ENCODE measurements at regions not wholly inside any gene's neighbourhood (a gene's known extent, or its start where the extent isn't known, plus 50 kb on each side); places are given as distances from the start of the nearest gene placed in this dataset.

DNA sequence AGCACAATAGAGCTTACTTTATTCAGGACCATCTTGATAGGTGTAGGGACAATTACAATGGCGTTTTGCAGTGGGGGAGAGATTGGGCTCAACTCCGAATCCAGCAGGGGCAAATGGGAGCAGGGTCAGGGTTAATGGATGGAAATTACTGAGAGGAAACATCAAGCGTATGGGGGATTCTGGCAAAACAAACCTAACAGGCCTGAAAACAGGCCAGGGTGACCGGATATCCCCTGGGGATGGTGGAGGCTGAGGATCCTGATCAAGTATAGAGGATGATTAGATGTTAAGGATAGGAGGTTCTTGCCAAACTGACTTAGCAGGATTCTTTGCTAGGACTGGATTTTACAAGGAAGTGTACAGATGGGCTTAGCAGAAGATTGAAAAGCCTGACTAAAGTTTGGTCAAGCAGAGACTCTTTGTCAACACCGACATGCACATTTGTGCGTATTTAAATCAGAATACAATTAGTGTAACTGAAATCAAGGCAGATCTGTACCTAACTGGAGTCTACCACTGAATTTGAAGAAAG lies 54.5 kb upstream of the GPR45 start:
- TF ChIP-seq, protein P1, sequence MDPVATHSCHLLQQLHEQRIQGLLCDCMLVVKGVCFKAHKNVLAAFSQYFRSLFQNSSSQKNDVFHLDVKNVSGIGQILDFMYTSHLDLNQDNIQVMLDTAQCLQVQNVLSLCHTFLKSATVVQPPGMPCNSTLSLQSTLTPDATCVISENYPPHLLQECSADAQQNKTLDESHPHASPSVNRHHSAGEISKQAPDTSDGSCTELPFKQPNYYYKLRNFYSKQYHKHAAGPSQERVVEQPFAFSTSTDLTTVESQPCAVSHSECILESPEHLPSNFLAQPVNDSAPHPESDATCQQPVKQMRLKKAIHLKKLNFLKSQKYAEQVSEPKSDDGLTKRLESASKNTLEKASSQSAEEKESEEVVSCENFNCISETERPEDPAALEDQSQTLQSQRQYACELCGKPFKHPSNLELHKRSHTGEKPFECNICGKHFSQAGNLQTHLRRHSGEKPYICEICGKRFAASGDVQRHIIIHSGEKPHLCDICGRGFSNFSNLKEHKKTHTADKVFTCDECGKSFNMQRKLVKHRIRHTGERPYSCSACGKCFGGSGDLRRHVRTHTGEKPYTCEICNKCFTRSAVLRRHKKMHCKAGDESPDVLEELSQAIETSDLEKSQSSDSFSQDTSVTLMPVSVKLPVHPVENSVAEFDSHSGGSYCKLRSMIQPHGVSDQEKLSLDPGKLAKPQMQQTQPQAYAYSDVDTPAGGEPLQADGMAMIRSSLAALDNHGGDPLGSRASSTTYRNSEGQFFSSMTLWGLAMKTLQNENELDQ (tag by site-specific recombination; IDR thresholded peaks at IDR 0.05; ENCODE audit: low read depth): no peak
- TF ChIP-seq, protein P2, sequence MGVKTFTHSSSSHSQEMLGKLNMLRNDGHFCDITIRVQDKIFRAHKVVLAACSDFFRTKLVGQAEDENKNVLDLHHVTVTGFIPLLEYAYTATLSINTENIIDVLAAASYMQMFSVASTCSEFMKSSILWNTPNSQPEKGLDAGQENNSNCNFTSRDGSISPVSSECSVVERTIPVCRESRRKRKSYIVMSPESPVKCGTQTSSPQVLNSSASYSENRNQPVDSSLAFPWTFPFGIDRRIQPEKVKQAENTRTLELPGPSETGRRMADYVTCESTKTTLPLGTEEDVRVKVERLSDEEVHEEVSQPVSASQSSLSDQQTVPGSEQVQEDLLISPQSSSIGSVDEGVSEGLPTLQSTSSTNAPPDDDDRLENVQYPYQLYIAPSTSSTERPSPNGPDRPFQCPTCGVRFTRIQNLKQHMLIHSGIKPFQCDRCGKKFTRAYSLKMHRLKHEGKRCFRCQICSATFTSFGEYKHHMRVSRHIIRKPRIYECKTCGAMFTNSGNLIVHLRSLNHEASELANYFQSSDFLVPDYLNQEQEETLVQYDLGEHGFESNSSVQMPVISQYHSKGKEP (tag by site-specific recombination; IDR thresholded peaks at IDR 0.05): no peak
- TF ChIP-seq, protein P3, sequence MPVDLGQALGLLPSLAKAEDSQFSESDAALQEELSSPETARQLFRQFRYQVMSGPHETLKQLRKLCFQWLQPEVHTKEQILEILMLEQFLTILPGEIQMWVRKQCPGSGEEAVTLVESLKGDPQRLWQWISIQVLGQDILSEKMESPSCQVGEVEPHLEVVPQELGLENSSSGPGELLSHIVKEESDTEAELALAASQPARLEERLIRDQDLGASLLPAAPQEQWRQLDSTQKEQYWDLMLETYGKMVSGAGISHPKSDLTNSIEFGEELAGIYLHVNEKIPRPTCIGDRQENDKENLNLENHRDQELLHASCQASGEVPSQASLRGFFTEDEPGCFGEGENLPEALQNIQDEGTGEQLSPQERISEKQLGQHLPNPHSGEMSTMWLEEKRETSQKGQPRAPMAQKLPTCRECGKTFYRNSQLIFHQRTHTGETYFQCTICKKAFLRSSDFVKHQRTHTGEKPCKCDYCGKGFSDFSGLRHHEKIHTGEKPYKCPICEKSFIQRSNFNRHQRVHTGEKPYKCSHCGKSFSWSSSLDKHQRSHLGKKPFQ (tag by site-specific recombination; IDR thresholded peaks at IDR 0.05): no peak
- TF ChIP-seq, protein P4, sequence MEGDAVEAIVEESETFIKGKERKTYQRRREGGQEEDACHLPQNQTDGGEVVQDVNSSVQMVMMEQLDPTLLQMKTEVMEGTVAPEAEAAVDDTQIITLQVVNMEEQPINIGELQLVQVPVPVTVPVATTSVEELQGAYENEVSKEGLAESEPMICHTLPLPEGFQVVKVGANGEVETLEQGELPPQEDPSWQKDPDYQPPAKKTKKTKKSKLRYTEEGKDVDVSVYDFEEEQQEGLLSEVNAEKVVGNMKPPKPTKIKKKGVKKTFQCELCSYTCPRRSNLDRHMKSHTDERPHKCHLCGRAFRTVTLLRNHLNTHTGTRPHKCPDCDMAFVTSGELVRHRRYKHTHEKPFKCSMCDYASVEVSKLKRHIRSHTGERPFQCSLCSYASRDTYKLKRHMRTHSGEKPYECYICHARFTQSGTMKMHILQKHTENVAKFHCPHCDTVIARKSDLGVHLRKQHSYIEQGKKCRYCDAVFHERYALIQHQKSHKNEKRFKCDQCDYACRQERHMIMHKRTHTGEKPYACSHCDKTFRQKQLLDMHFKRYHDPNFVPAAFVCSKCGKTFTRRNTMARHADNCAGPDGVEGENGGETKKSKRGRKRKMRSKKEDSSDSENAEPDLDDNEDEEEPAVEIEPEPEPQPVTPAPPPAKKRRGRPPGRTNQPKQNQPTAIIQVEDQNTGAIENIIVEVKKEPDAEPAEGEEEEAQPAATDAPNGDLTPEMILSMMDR (tag by site-specific recombination; IDR thresholded peaks at IDR 0.05): no peak
- TF ChIP-seq TRIM28 (IDR thresholded peaks at IDR 0.05; ENCODE audit: borderline replicate concordance, low read length) (no peak), MEIS1 (CRISPR knock-in tag; IDR thresholded peaks at IDR 0.05; ENCODE audit: borderline replicate concordance) (no peak)

All from HEK293 (cell line).